ENCODE measurements at regions not wholly inside any gene's neighbourhood (a gene's known extent, or its start where the extent isn't known, plus 50 kb on each side); places are given as distances from the start of the nearest gene placed in this dataset.

DNA sequence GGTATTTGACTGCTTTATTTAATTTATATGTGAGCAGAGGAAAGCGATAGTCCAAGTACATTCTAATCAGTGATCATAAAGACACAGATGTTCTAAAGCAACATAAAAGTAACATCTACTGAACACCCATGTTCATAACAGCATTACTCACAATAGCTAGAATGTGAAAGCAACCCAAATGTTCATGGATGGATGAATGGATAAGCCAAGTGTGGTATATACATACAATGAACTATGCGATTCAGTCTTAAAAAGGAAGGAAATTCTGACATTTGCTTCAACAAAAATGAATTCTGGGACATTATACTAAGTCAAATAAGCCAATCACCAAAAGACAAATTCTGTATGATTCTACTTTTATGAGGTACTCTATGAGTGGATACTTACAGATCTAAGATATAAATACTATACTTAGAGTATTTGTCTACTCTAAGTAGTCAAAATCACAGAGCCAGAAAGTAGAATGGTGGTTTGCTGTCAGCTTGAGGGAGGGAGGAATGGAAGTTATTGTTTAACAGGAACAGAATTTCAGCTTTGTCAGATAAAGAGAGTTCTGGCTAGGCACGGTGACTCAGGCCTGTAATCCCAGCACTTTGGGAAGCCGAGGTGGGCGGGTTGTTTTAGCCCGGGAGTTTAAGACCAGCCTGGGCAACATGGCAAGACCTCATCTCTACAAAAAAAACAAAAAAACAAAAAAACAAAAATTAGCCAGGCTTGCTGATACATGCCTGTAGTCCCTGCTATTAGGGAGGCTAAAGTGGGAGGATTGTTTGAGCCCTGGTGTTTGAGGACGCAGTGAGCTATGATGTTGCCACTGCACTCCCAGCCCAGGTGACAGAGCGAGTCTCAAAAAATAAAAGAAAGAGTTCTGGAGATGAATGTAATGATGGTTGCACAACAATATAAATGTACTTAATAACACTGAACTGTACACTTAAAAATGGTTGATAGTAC, 79.7 kb upstream of the ARHGAP29 start:
- no peak for ATAC-seq (ENCODE audit: low read depth)
- Mint-ChIP-seq H3K4me3 (no peak overlapping the region), H3K36me3 (ENCODE audit: low read depth) (no peaks in the 10 kb centered on the region), H3K9me3 (no peaks in the 10 kb centered on the region), H3K4me1 (no peaks in the 10 kb centered on the region), H3K27me3 (peaks cover 7% of the 10 kb centered on the region), H3K27ac (no peak overlapping the region)
- TF ChIP-seq CTCF (IDR thresholded peaks at IDR 0.05): no peak
- CTCF ChIA-PET: no interaction called here
- POLR2A ChIA-PET: no interaction called here
- intact Hi-C loops (cut with micrococcal nuclease): no loop called here
- no peak for DNase-seq

GRCh38 chr1:94316183-94316582, 78.8 kb upstream of the ARHGAP29 start:
- intact Hi-C loops (cut with micrococcal nuclease): no loop called here
- Mint-ChIP-seq H3K4me3 (no peak overlapping the region), H3K9me3 (no peaks in the 10 kb centered on the region), H3K4me1 (no peaks in the 10 kb centered on the region), H3K27me3 (peaks cover 7% of the 10 kb centered on the region), H3K27ac (no peak overlapping the region), H3K36me3 (ENCODE audit: low read depth) (no peaks in the 10 kb centered on the region)
- ATAC-seq (ENCODE audit: low read depth) (no peak), DNase-seq (no peak)
- POLR2A ChIA-PET: no interaction called here
- CTCF ChIA-PET: no interaction called here
- no peak for TF ChIP-seq CTCF (IDR thresholded peaks at IDR 0.05)

- no peaks in the 10 kb centered on the region for H3K9me3 Mint-ChIP-seq
- CTCF ChIA-PET: no interaction called here
- no peak for ATAC-seq (ENCODE audit: low read depth)
- intact Hi-C loops (cut with micrococcal nuclease): no loop called here
- POLR2A ChIA-PET: no interaction called here
- H3K4me3 Mint-ChIP-seq: no peak overlapping the region
- H3K27me3 Mint-ChIP-seq: peaks cover 7% of the 10 kb centered on the region
- H3K4me1 Mint-ChIP-seq: no peaks in the 10 kb centered on the region
- H3K36me3 Mint-ChIP-seq (ENCODE audit: low read depth): no peaks in the 10 kb centered on the region
- H3K27ac Mint-ChIP-seq: no peak overlapping the region
- no peak for DNase-seq
- TF ChIP-seq CTCF (IDR thresholded peaks at IDR 0.05): no peak
Measured at GRCh38 chr1:94315552-94316116, 78.2 kb upstream of the ARHGAP29 start.

DNA sequence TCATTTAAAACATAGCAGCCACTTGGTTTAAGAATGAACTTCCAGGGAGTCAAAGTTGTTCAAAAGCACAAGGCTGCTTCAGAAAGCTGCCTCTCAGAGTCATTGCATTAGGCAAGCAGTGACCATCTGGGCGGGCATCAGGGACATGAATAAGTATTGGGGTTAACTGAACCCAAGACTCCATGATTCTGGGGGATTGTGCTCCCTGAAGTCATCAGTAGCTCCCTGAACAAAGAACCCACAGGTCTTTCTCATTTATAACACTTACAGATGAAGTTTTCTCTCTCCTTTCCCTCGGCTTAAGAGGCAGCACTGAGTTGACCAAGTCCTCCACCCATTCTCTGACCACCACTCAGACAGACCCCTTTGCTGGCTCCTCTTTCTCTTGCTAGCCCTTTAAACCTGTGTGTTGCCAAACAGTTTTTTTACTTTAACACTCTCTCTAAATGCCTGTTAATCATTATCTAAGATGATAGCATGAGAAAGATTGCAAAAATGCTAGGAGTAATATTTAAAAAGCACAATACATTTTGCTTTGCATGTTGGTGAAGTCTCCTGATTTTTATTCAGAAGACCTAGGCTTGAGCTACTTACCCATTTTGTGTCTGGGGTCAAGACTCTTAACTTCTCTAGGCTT, 77.0 kb upstream of the ARHGAP29 start:
- CTCF ChIA-PET: interaction anchor here (1.0 kb wide), 1 partner anchor 149 kb away, joined by 3 read pairs; no protein-coding TSS in a partner anchor
- no peak overlapping the region for H3K4me3 Mint-ChIP-seq
- no peak for DNase-seq
- H3K27me3 Mint-ChIP-seq: peaks cover 2% of the 10 kb centered on the region
- no peaks in the 10 kb centered on the region for H3K9me3 Mint-ChIP-seq
- POLR2A ChIA-PET: no interaction called here
- no peaks in the 10 kb centered on the region for H3K36me3 Mint-ChIP-seq (ENCODE audit: low read depth)
- no peak overlapping the region for H3K27ac Mint-ChIP-seq
- intact Hi-C loops (cut with micrococcal nuclease): no loop called here
- H3K4me1 Mint-ChIP-seq: no peaks in the 10 kb centered on the region
- TF ChIP-seq CTCF (IDR thresholded peaks at IDR 0.05): no peak
- ATAC-seq (ENCODE audit: low read depth): no peak

GRCh38 chr1:94310570-94311270, 73.3 kb upstream of the ARHGAP29 start:
- DNase-seq (no peak), ATAC-seq (ENCODE audit: low read depth) (no peak)
- no peaks in the 10 kb centered on the region for H3K9me3 Mint-ChIP-seq
- H3K4me1 Mint-ChIP-seq: no peaks in the 10 kb centered on the region
- peaks cover 6% of the 10 kb centered on the region for H3K27me3 Mint-ChIP-seq
- no peak overlapping the region for H3K27ac Mint-ChIP-seq
- no peak overlapping the region for H3K4me3 Mint-ChIP-seq
- ChIA-PET CTCF (no interaction called here), POLR2A (no interaction called here)
- H3K36me3 Mint-ChIP-seq (ENCODE audit: low read depth): no peaks in the 10 kb centered on the region
- TF ChIP-seq CTCF (IDR thresholded peaks at IDR 0.05): no peak
- intact Hi-C loops (cut with micrococcal nuclease): no loop called here
